HG03066 (cell line): ENCODE measurements at regions not wholly inside any gene's neighbourhood (a gene's known extent, or its start where the extent isn't known, plus 50 kb on each side); places are given as distances from the start of the nearest gene placed in this dataset.
"Not testable (repeated sequence)": the region's sequence is repeated elsewhere in the genome, so short reads cannot be mapped to it uniquely, and the experiment has no call there.

Experiments used
- ATAC-seq: cut with Tn5 transposase; IDR thresholded peaks from one replicate; pipeline ENCODE4 v1.9.1; 2021; ENCODE audit warnings: low read depth; ENCODE audit not compliant: unreplicated experiment

DNA sequence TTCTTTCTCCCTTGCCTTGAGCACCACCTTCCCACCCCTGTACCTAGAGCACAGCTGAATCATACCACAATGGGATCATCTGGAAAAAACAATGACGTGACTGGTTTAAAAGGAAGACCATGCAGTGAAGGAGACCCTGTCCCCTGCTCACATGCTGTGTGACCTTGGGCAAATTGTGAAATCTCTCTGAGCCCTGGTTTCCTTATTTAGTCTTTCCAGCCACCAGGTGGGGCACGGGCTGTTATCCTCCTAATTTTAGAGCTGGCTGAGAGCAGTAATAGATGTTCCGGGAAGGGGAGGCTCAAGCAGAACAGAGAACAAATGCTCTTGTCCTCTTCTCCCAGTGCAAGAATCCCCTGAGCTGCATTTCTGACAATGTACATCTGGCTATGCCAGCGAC is 198.3 kb downstream of the RPS24 start:
- no peak for ATAC-seq

GRCh38 chr10:78236416-78237015 is 202.9 kb downstream of the RPS24 start:
- no peak for ATAC-seq

DNA sequence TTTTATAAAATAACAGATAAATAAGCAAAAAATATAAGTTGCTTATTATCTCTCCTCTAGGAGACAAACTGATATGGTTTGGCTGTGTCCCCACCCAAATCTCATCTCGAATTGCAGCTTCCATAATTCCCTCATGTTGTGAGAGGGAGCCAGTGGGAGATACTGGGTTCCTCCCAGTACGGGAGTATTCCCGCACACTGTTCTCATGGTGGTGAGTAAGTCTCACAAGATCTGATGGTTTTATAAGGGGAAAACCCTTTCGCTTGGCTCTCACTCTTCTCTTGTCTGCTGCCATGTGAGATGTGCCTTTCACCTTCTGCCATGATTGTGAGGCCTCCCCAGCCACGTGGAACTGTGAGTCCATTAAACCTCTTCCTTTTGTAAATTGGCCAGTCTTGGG is 204.3 kb downstream of the RPS24 start:
- not testable (repeated sequence) for ATAC-seq

GRCh38 chr10:78247266-78247665 is 213.6 kb downstream of the RPS24 start:
- no peak for ATAC-seq

DNA sequence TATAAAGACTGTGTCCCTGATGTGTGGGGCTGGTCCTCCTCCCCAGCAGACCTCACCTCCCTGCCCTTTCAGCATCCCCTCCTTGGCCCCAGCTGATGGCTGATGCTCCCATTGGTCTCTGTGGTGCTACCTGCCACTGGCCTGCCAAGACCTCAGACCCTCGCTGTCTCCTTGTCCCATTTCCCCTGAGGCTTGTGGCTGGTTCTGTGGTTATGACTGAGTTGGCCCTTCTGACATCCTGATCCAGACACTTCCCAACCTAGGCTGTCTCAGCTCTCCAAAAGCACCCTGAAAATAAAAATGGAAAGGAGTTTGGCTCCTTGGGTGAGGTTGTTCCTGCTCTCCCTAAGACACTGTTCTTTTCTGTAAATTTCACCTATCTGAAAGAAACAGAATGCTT is 214.2 kb downstream of the RPS24 start:
- no peak for ATAC-seq

DNA sequence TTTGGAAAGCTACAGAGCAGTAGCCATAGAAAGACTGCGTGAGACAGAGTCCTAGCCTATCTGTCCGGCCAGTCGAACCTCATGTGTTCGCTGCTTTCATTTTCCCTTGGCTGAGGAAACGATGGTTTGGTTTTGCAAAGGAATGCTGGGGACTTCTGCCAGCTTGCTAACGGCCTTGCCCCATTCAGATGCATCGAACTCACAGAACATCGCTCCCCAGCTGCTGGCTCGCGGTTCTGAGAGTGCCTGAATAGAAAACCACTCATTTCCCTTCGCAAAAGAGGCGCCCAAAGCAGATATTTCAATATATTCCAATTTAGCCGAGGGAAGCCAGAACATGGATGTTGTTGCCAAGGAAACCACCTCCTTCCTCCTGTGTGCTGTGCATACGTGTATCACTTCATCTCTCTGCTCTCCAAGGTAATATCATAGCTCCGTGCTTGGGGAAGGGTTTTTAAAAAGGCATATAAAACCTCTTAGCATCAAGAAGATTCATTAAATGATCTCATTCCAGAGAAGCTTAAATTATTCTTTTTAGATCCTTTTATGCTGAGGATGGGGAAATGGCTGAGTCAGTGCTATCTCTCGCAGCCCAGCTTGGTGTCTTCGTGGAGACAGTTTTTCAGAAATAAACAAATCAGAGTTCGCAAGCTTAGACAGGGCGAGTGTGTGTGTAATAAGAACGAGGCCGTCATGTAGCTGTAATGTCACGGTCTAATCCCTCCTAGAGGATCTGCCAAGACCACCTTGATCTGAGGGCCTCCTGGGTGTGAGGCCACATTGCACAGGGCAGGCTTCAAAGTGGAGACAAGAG is 215.2 kb downstream of the RPS24 start:
- ATAC-seq = no peak

GRCh38 chr10:78249690-78250089 is 216.0 kb downstream of the RPS24 start:
- ATAC-seq = no peak

GRCh38 chr10:78250313-78251015 is 216.8 kb downstream of the RPS24 start:
- no peak for ATAC-seq

DNA sequence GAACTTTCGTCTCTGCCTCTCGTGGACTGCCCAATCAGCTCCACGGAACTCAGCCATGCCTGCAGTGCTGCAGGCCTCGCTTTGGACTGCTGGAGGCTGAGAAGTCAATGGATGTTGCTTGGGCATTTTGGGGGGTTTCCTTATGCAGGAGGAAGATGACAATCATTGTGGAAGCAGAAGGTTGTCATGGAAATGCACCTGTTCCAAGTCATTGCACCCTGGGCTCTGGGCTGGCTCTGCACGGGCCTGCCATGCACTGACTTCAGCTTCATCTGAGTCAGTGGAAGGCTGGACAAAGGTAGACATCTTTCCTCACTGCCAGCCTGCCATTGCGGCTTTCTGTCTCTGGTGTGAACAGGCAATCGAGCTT is 217.3 kb downstream of the RPS24 start:
- ATAC-seq = no peak

DNA sequence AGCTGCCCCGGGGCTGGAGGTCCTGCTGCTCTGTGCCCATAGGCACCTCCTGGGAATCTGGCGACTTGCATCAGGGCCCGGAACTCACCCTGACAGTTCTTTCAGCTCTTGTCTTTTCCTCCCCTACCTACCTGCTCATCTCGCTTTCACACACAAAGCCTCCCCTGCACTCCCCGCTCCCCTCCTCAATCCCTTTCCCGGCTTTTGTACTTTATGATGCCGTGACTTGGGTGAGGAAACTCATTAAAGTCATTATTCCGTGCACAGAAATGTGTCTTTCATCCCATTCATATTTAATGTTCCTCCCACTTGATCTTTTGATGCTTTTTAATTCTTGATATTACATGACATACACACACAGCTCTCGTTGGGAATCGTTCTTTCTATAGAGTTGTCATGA is 218.6 kb downstream of the RPS24 start:
- ATAC-seq = no peak

GRCh38 chr10:78253063-78253853 is 219.6 kb downstream of the RPS24 start:
- no peak for ATAC-seq

DNA sequence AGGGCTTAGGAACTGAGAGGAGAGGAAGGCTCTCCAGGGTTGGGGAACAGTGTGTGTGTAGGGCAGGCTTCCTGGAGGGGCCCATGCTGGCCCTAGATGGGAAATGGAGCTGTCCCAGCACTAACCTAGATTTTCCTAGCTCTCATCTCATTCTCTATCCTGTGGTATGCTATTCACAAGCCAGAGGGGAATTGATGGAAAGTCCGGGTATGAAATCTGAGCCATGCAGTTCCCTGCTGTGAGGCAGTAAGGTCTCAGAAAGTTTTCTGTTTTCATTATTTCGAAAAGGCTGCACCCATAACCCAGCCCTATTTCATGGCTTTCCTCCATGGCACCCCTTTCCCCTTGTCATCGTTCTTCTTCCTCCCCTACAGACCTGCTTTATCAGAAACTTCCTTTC is 220.3 kb downstream of the RPS24 start:
- no peak for ATAC-seq

GRCh38 chr10:78255214-78255613 is 221.6 kb downstream of the RPS24 start:
- no peak for ATAC-seq

- ATAC-seq = no peak
These were observed 222.4 kb downstream of the RPS24 start for GRCh38 chr10:78255796-78256638.

GRCh38 chr10:78258323-78259030 is 224.8 kb downstream of the RPS24 start:
- no peak for ATAC-seq

- ATAC-seq = no peak
These were observed 225.7 kb downstream of the RPS24 start for GRCh38 chr10:78259391-78259790.

- no peak for ATAC-seq
These were observed 226.5 kb downstream of the RPS24 start for GRCh38 chr10:78260141-78260540.

DNA sequence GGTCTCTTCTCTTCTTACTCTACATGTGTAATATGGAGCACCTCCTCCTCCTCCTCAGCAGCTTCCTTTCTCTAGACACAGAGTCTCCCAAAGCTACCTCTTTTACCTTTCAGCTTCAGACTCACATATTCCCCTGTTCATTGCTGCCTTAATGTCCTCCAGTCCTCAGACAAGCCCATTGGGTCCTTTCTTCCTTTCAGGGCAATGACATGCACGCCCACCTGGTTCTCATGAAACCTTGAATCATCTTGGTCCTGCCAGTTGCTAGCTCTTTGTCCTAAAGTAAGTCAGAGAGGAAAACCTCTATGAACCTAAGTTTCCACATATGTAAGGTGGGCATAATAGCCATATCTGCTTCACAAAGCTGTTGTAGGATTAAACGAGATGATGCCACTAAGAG is 227.0 kb downstream of the RPS24 start:
- no peak for ATAC-seq

DNA sequence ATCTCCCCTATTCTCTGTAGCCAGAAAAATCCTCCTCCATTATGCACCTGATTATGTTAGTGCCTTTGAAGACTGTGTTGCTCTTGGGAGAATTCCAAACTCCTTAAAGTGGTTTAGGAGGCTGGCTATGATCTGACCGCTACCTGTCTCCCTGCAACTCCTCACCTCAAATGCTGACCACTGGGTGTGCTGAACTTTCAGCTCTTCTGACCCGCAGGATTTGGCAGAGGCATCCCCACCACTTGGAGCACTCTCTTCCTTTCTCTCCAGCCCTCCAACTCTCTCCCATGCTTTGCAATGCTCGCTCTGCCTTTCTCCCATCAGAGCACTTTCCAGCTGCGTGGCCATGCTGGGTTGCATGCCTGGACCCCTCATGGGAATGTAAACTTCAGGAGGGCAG is 227.6 kb downstream of the RPS24 start:
- no peak for ATAC-seq
